ENCODE measurements at regions not wholly inside any gene's neighbourhood (a gene's known extent, or its start where the extent isn't known, plus 50 kb on each side); places are given as distances from the start of the nearest gene placed in this dataset.

GRCh38 chr20:39855056-39855455, 834.0 kb downstream of the MAFB start (continued):
- TF ChIP-seq EZH2 (IDR thresholded peaks at IDR 0.05; ENCODE audit: low read depth, low read length, severe bottlenecking) = no peak
- no peak for TF ChIP-seq HDAC6 (IDR thresholded peaks at IDR 0.05; ENCODE audit: low read depth, low read length)
- no peak for TF ChIP-seq ASH2L (IDR thresholded peaks at IDR 0.05; ENCODE audit: low read length)
- no peak for TF ChIP-seq CHD7 (IDR thresholded peaks at IDR 0.05; ENCODE audit: insufficient replicate concordance, low read length)
- TF ChIP-seq CEBPB (IDR thresholded peaks at IDR 0.05; ENCODE audit: low read depth, low read length) = no peak
- TF ChIP-seq SP2 (IDR thresholded peaks at IDR 0.05; ENCODE audit: low read length) = no peak
